ENCODE measurements at regions not wholly inside any gene's neighbourhood (a gene's known extent, or its start where the extent isn't known, plus 50 kb on each side); places are given as distances from the start of the nearest gene placed in this dataset.

DNA sequence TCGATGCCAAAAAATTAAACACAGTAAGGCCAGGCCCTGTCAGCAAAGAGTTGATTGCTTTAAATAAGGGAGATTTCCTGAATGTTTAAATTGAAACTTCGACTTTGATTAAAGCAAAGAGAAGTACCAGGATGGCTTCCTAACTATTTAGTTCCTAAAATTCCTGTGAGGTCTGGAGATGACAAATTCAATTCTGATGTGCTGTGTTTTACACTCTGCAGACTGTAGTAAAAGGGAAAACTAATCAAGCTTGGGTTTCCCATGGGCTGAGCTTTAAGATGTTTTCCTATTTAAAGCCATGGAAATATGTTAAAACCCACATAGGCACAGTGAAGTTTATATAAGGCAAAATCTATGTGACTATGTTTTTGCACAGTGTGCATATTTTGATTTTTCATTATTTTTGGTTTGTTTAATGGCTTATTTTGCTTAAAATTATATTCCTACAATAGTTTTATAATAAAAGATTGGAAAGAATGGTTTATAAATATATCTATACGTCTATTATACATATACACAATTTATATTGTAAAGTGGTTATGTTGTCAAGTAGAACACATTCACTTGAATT lies 198.5 kb upstream of the EYA4 start:
- Histone ChIP-seq H3K9ac (ENCODE audit: extremely low read depth, insufficient read length, low read length) (no peak overlapping the region), H3K79me2 (ENCODE audit: insufficient read depth, low read length) (no peaks in the 10 kb centered on the region), H4K8ac (replicated peaks; ENCODE audit: insufficient read length, low read depth, low read length) (no peak overlapping the region), H3K4me1 (ENCODE audit: insufficient read depth, low read length) (no peaks in the 10 kb centered on the region), H3K23me2 (ENCODE audit: insufficient read length, low read depth, low read length, poor library complexity, severe bottlenecking) (no peaks in the 10 kb centered on the region), H2BK15ac (ENCODE audit: low read depth, low read length) (no peak overlapping the region), H3K56ac (ENCODE audit: insufficient read length, low read depth, low read length) (no peak overlapping the region), H3K4me2 (ENCODE audit: insufficient read depth, insufficient read length, low read length) (no peak overlapping the region), H3K18ac (ENCODE audit: insufficient read length, low read depth, low read length) (no peak overlapping the region), H4K20me1 (ENCODE audit: control insufficient read depth, insufficient read depth, insufficient read length) (no peaks in the 10 kb centered on the region), H3K23ac (ENCODE audit: insufficient read length, low read depth, low read length) (no peak overlapping the region), H2BK20ac (ENCODE audit: low read depth, low read length, poor library complexity, severe bottlenecking) (no peak overlapping the region), H2AK5ac (ENCODE audit: insufficient read length, low read length) (no peak overlapping the region), H2BK12ac (ENCODE audit: insufficient read length, low read depth, low read length) (no peak overlapping the region), H3K27ac (ENCODE audit: insufficient read length, low read depth, low read length) (no peak overlapping the region), H3K9me3 (ENCODE audit: control insufficient read depth, low read depth, low read length) (no peaks in the 10 kb centered on the region), H4K91ac (ENCODE audit: insufficient read length, low read depth, low read length) (no peak overlapping the region), H2BK120ac (ENCODE audit: low read depth, low read length, poor library complexity, severe bottlenecking) (no peak overlapping the region), H4K5ac (ENCODE audit: insufficient read length, low read depth, low read length) (no peak overlapping the region), H2BK5ac (ENCODE audit: insufficient read length, low read length) (no peak overlapping the region), H3K14ac (ENCODE audit: insufficient read depth, low read length) (no peak overlapping the region), H3T11ph (ENCODE audit: low read length) (no peak overlapping the region), H3K4ac (ENCODE audit: low read depth, low read length) (no peak overlapping the region), H3K27me3 (ENCODE audit: insufficient read depth, low read length) (no peaks in the 10 kb centered on the region), H3K79me1 (ENCODE audit: insufficient read depth, low read depth, low read length, poor library complexity, severe bottlenecking) (no peaks in the 10 kb centered on the region), H2AFZ (ENCODE audit: low read length) (no peak overlapping the region)
- Mint-ChIP-seq H3K36me3 (ENCODE audit: insufficient read depth in 1 of 3, low read depth in 3 of 3) (no peaks in the 10 kb centered on the region), H3K9me3 (no peaks in the 10 kb centered on the region), H3K27me3 (ENCODE audit: low read depth) (no peaks in the 10 kb centered on the region), H3K27ac (no peak overlapping the region), H3K4me3 (no peak overlapping the region), H3K4me1 (no peaks in the 10 kb centered on the region)
- DNase-seq, result no peak
- TF ChIP-seq, protein P1, sequence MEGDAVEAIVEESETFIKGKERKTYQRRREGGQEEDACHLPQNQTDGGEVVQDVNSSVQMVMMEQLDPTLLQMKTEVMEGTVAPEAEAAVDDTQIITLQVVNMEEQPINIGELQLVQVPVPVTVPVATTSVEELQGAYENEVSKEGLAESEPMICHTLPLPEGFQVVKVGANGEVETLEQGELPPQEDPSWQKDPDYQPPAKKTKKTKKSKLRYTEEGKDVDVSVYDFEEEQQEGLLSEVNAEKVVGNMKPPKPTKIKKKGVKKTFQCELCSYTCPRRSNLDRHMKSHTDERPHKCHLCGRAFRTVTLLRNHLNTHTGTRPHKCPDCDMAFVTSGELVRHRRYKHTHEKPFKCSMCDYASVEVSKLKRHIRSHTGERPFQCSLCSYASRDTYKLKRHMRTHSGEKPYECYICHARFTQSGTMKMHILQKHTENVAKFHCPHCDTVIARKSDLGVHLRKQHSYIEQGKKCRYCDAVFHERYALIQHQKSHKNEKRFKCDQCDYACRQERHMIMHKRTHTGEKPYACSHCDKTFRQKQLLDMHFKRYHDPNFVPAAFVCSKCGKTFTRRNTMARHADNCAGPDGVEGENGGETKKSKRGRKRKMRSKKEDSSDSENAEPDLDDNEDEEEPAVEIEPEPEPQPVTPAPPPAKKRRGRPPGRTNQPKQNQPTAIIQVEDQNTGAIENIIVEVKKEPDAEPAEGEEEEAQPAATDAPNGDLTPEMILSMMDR (conservative IDR thresholded peaks at IDR 0.05), result no peak
- WGBS (ENCODE audit: extremely low coverage, insufficient read length, low lambda C conversion rate), result no CpG with 5 or more reads among the region's 3 CpGs
